IMR-90 (cell line): ENCODE measurements at regions not wholly inside any gene's neighbourhood (a gene's known extent, or its start where the extent isn't known, plus 50 kb on each side); places are given as distances from the start of the nearest gene placed in this dataset.

ENCODE experiments used
- MXI1 ChIP-seq: IDR thresholded peaks from 2 replicates; pipeline ENCODE4 v1.6.1; 2012; ENCODE audit warnings: low read depth, mild to moderate bottlenecking, low read length, moderate library complexity, borderline replicate concordance
- POLR2A ChIP-seq: IDR thresholded peaks from 2 replicates; pipeline ENCODE4 v1.6.1; 2012; ENCODE audit warnings: mild to moderate bottlenecking, low read depth, low read length
- RFX5 ChIP-seq: IDR thresholded peaks from 2 replicates; pipeline ENCODE4 v1.8.0; 2012; ENCODE audit warnings: low read depth, mild to moderate bottlenecking, low read length, moderate library complexity
- TF ChIP-seq, protein P1 (sequence below): conservative IDR thresholded peaks from 2 replicates; pipeline ENCODE4 v1.5.1; 2012; ENCODE audit warnings: mild to moderate bottlenecking, low read depth, low read length, improper control_type of control experiment

DNA sequence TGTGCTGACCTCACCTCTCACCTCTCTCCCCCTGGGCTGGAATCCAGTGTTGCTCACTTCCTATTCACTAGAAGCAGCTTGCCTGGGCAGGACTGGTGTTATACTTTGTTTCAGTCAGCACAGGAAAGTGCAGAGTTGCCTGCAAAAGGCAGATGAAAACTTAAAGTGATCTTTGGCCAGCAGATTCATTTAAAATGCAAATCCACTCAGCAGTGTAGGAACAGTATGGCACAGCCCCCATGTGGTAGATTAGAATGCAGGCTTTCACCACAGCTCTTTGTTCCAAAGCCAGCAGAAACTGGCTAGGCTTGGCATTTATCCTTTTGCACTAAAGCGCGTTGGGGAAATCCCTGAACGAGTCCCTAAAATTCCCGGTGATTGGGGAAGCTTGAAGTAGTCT, 301.2 kb downstream of the OR4C45 start:
- TF ChIP-seq RFX5 (no peak), POLR2A (no peak), MXI1 (no peak)
- TF ChIP-seq, protein P1, sequence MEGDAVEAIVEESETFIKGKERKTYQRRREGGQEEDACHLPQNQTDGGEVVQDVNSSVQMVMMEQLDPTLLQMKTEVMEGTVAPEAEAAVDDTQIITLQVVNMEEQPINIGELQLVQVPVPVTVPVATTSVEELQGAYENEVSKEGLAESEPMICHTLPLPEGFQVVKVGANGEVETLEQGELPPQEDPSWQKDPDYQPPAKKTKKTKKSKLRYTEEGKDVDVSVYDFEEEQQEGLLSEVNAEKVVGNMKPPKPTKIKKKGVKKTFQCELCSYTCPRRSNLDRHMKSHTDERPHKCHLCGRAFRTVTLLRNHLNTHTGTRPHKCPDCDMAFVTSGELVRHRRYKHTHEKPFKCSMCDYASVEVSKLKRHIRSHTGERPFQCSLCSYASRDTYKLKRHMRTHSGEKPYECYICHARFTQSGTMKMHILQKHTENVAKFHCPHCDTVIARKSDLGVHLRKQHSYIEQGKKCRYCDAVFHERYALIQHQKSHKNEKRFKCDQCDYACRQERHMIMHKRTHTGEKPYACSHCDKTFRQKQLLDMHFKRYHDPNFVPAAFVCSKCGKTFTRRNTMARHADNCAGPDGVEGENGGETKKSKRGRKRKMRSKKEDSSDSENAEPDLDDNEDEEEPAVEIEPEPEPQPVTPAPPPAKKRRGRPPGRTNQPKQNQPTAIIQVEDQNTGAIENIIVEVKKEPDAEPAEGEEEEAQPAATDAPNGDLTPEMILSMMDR: no peak
